ENCODE measurements at regions not wholly inside any gene's neighbourhood (a gene's known extent, or its start where the extent isn't known, plus 50 kb on each side); places are given as distances from the start of the nearest gene placed in this dataset.
A peak's percentile ranks its signal among the peaks of the same experiment; 100 is the strongest.

GRCh38 chr1:235027076-235027861, 101.4 kb downstream of the TOMM20 start:
- DNase-seq: no peak

GRCh38 chr1:235025422-235025984, 103.1 kb downstream of the TOMM20 start:
- no peak for DNase-seq

- peak in 1 of 51 donors; percentile 6 for DNase-seq
Measured at GRCh38 chr1:235024711-235025421, 103.8 kb downstream of the TOMM20 start.

GRCh38 chr1:235023711-235024439, 104.8 kb downstream of the TOMM20 start:
- DNase-seq: no peak

GRCh38 chr1:235022981-235023710, 105.5 kb downstream of the TOMM20 start:
- no peak for DNase-seq

- DNase-seq: peak in 3 of 51 donors; percentile 4 to 34 (median 15)
Measured at GRCh38 chr1:235022341-235022980, 106.2 kb downstream of the TOMM20 start.

DNA sequence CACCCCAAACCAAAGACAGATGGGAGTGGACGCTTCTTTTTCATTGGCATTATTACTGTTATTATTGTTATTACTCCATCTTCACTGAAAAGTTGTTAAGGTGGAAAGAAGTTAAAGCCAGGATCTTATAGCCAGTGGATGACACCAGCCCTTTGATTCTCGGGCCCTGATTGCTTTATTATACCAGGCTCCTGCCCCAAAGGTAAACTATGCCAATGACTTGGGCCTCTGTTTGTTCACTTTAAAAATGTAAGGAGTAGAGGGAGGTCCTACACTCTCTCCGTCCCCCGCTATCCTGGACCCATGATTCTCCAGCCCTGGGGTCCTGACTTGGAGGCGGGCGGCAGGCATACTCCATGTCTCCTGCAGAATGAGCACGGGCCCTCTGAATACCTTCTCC, 106.8 kb downstream of the TOMM20 start:
- DNase-seq: no peak

DNA sequence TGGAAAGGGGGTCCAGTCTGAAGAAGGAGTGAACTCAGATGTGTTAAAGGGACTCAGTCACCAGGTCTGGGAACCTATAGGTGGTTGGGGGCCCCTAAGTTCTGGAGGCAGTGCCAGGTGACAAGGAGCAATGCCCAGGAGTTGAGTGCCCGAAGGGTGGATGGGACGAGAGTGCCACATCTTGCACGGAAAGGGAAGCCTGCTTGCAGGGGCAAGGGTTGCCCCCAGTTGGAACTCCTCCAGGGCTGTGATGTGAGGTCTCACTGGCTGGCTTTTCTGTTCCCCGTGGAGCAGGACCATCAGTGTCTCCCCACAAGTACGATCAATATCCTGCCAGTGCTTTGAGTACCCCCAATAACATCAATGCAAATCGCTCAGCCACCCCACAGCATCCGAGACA, 107.3 kb downstream of the TOMM20 start:
- peak in 1 of 51 donors; percentile 5 for DNase-seq

- no peak for DNase-seq
Measured at GRCh38 chr1:235019961-235020360, 108.7 kb downstream of the TOMM20 start.

GRCh38 chr1:235019471-235019870, 109.2 kb downstream of the TOMM20 start:
- DNase-seq: no peak

- no peak for DNase-seq
Measured at GRCh38 chr1:235018720-235019444, 109.8 kb downstream of the TOMM20 start.

DNA sequence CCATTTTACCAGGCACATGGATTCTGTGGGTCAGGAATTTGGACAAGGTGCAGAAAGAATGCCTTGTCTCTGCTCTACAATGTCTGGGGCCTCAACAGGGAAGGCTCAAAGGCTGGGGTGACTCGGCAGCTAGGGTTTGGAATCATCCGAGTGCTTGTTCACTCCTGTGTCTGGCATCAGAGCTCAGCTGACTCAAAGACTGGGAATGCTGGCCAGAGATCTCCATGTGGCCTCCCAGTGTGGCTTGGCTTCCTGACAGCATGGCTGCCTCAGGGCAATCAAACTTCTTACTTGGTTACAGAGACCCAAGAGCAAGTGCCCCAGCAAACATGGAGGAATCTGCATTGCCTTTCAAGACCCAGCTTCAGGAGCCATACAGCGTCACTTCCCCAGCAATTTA, 110.5 kb downstream of the TOMM20 start:
- DNase-seq: peak in 2 of 51 donors; percentile 13 to 22

- DNase-seq: no peak
Measured at GRCh38 chr1:235017719-235018118, 110.9 kb downstream of the TOMM20 start.

GRCh38 chr1:235017191-235017590, 111.4 kb downstream of the TOMM20 start:
- no peak for DNase-seq

GRCh38 chr1:235015291-235015985, 113.2 kb downstream of the TOMM20 start:
- no peak for DNase-seq

DNA sequence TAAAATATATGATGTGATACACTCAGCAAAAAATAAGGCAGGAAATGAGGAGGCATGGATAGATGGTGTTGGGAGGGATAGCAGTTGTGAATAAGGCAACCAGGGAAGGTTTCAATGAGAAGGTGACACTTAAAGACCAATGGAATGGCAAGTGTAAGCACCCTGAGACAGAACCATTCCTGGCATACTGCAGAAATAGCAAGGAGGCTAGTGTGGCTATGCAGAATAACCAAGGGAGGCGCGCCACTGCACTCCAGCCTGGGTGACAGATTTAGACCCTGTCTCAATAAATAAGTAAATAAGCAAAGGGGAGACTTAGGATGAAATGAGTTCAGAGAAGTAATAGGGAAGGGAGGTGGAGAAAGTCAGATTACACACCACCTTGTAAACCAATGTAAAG, 113.9 kb downstream of the TOMM20 start:
- DNase-seq: no peak

DNA sequence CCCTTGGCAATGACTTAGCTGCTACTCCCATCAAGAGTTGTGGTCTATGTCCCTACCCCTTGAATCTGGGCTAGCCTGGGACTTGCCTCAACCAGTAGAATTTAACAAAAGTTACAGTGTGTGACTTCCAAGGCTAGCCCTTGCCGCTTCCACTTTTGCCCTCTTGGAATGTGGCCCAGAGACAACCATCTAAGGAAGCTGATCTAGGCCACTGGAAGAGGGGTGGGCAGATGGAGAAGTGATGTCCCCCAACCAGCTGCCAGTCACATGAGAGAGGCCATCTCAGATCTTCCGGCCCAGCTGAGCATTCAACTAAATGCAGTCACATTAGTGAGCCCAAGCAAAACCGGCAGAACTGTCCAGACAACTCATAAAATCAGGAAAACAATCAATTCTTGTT, 115.1 kb downstream of the TOMM20 start:
- DNase-seq: peak in 5 of 51 donors; percentile 4 to 22 (median 18)

DNA sequence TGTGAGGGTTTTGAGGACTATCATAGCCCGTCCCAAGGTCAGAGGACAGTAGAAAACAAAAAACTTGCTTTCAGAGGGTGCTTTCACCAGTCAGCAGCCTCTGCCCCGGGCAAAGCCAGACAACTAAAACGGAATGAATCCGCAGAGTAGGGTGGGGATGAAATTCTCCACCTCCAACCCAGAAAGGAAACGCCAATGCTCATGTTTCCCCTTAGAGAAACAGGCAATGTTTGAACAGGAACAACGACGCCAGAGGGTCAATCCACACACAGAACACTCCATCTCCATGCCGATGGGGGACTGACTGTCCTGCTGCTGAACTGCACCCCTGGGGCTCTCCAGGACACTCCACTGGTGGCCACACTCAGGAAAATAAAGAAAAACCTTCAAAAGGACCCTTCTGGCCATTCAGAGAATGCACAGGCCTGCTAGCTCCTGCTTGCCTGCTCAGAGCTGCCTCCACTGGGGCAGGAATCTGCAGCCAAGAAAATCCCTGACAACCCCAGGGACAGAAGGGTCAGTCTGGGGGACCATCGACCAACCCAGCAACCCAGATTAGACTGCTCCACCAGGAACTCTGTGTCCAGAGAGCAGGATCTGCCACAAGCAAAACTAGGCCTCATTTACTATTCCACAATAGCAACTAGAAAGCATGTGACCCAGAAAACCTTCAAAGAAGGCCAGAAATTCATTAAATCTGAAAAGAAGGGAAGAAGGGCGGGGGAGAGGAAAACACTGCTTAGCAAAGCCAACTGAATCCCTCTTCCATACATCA, 116.0 kb downstream of the TOMM20 start:
- DNase-seq: peak in 7 of 51 donors; percentile 6 to 43 (median 26)

All from hypothalamus (tissue), 51 donors.